ENCODE measurements at regions not wholly inside any gene's neighbourhood (a gene's known extent, or its start where the extent isn't known, plus 50 kb on each side); places are given as distances from the start of the nearest gene placed in this dataset.

DNA sequence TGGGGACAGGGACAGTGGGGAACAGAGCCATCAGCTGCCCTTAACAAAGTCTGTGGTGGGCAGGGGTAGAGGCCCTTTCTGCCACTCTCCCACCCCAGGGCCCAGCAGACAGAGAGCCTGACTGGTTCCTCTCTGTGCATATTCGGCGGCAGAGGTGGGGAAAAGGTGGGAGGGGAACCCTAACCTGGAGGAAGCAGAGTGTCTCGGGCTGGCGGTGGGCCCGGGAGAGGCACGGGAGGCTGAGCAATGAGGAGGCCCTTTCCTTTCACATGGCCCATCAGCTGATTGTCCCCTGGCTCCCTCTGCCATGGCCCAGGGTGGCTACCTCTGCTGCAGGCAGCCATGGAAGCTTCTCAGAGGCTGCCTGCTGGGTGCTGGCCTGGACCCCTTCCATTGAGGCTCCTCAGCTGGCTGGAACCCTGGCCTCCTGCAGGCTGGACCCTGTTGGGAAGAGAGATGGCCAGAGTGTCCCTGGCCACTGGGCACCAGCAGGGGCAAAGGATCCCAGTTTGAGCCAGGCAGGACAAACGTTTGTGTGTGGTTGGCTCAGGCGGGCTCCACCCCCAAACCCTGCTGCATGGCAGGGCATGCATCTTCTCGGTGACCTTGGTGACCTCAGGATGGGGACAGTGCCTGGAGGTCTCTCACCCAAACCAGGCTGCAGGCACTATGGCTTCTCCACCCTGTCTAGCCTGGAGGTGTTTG, 202.8 kb upstream of the ZNF536 start:
- TF ChIP-seq CTCF (IDR thresholded peaks at IDR 0.05) (no peak), POLR2A (IDR thresholded peaks at IDR 0.05) (no peak), EP300 (IDR thresholded peaks at IDR 0.05) (no peak), POLR2AphosphoS5 (IDR thresholded peaks at IDR 0.05) (no peak)
